Keratinocyte (primary cell): ENCODE measurements at regions not wholly inside any gene's neighbourhood (a gene's known extent, or its start where the extent isn't known, plus 50 kb on each side); places are given as distances from the start of the nearest gene placed in this dataset.

Experiments
- CTCF ChIP-seq, 3 experiments: IDR thresholded peaks in 1 of 3; conservative IDR thresholded peaks in 1 of 3; optimal IDR thresholded peaks in 1 of 3; 2 replicates in 2 of 3; 3 replicates in 1 of 3; pipeline versions ENCODE3 to v1.5.1; 2011; ENCODE audit warnings: low read length in 3 of 3, mild to moderate bottlenecking in 3 of 3, moderate library complexity in 2 of 3, control low read depth in 1 of 3, inconsistent platforms in 1 of 3; ENCODE audit not compliant: insufficient read depth in 2 of 3; ENCODE audit errors: extremely low read depth in 1 of 3
- EZH2 ChIP-seq: IDR thresholded peaks from one replicate; pipeline ENCODE4 v1.6.1; 2012; ENCODE audit warnings: inconsistent platforms, mild to moderate bottlenecking, low read length, moderate library complexity

- TF ChIP-seq CTCF (optimal IDR thresholded peaks at IDR 0.05 in 1 of 3, IDR thresholded peaks at IDR 0.05 in 1 of 3, conservative IDR thresholded peaks at IDR 0.05 in 1 of 3; ENCODE audit: extremely low read depth in 1 of 3, insufficient read depth in 2 of 3, low read length in 3 of 3): peak in 2 of 3 experiments; percentile 16 to 41
- TF ChIP-seq EZH2: no peak
Measured at GRCh38 chr5:171647043-171647903, 138.3 kb upstream of the SMIM23 start.
